OCI-LY1 (cell line): ENCODE measurements at regions not wholly inside any gene's neighbourhood (a gene's known extent, or its start where the extent isn't known, plus 50 kb on each side); places are given as distances from the start of the nearest gene placed in this dataset.

ENCODE experiments used
- H2AFZ ChIP-seq: fragments of 200-600 bp; sonication (generic), shearing (Covaris generic); 2 replicates; pipeline ENCODE4 v1.6.0; 2014; ENCODE audit warnings: antibody characterized with exemption, mild to moderate bottlenecking, low read length
- H3F3A ChIP-seq: fragments of 200-600 bp; sonication (generic), shearing (Covaris generic); 2 replicates; pipeline ENCODE4 v1.6.0; 2014; ENCODE audit warnings: mild to moderate bottlenecking, antibody characterized with exemption, low read length, moderate library complexity; ENCODE audit not compliant: insufficient read depth
- H3K27ac ChIP-seq: fragments of 200-600 bp; sonication (generic); 2 replicates; pipeline ENCODE4 v1.5.1; 2014; ENCODE audit warnings: low read length, mixed run types, mild to moderate bottlenecking, low read depth; ENCODE audit not compliant: poor library complexity, severe bottlenecking
- H3K27me3 ChIP-seq: fragments of 200-600 bp; sonication (generic); 2 replicates; pipeline ENCODE4 v1.6.0; 2014; ENCODE audit warnings: antibody characterized with exemption, mild to moderate bottlenecking, low read length, moderate library complexity; ENCODE audit not compliant: insufficient read depth
- H3K36me3 ChIP-seq: fragments of 200-600 bp; sonication (generic); 2 replicates; pipeline ENCODE4 v1.6.1; 2014; ENCODE audit warnings: mild to moderate bottlenecking, antibody characterized with exemption, low read length, moderate library complexity, mixed read lengths; ENCODE audit not compliant: insufficient read depth
- H3K4me1 ChIP-seq: fragments of 200-600 bp; sonication (generic); 2 replicates; pipeline ENCODE4 v1.5.1; 2014; ENCODE audit warnings: mild to moderate bottlenecking, low read length, moderate library complexity; ENCODE audit not compliant: insufficient read depth, severe bottlenecking
- H3K4me2 ChIP-seq: fragments of 200-600 bp; sonication (generic), shearing (Covaris generic); 2 replicates; pipeline ENCODE4 v1.6.1; 2014; ENCODE audit warnings: low read length
- H3K4me3 ChIP-seq: fragments of 200-600 bp; sonication (generic); 2 replicates; pipeline ENCODE4 v1.5.1; 2014; ENCODE audit warnings: low read length, low read depth, mild to moderate bottlenecking, mixed read lengths; ENCODE audit not compliant: poor library complexity, severe bottlenecking
- H3K79me2 ChIP-seq: fragments of 200-600 bp; shearing (Covaris generic); 2 replicates; pipeline ENCODE4 v1.6.1; 2016; ENCODE audit warnings: mixed run types, low read length, mixed read lengths; ENCODE audit not compliant: insufficient read depth
- H3K9ac ChIP-seq: fragments of 200-600 bp; sonication (generic), shearing (Covaris generic); 2 replicates; pipeline ENCODE4 v1.6.1; 2014; ENCODE audit warnings: mild to moderate bottlenecking, low read length, mixed read lengths
- H3K9me2 ChIP-seq: fragments of 200-600 bp; sonication (generic), shearing (Covaris generic); 2 replicates; pipeline ENCODE4 v1.6.1; 2014; ENCODE audit warnings: low read depth, mild to moderate bottlenecking, low read length, mixed read lengths
- H3K9me3 ChIP-seq: fragments of 200-600 bp; shearing (Covaris generic); 2 replicates; pipeline ENCODE4 v1.6.1; 2014; ENCODE audit warnings: low read length, mixed read lengths
- H4K20me1 ChIP-seq: fragments of 200-600 bp; sonication (generic), shearing (Covaris generic); 2 replicates; pipeline ENCODE4 v1.6.0; 2016; ENCODE audit warnings: mild to moderate bottlenecking, low read length; ENCODE audit not compliant: insufficient read depth
- CTCF ChIP-seq: fragments of 200-600 bp; sonication (generic), shearing (Covaris generic); IDR thresholded peaks from 2 replicates; pipeline ENCODE4 v1.5.1; 2017; ENCODE audit warnings: mild to moderate bottlenecking, antibody characterized with exemption, low read length, moderate library complexity, mixed read lengths
- EZH2 ChIP-seq: fragments of 200-600 bp; sonication (generic), shearing (Covaris generic); IDR thresholded peaks from 2 replicates; pipeline ENCODE4 v1.8.0; 2017; ENCODE audit warnings: borderline replicate concordance, mixed run types, mild to moderate bottlenecking, antibody characterized with exemption, low read length, moderate library complexity, mixed read lengths

GRCh38 chr6:138689849-138690248 is 83.7 kb upstream of the CCDC28A start:
- Histone ChIP-seq H3K9me2 (no peaks in the 10 kb centered on the region), H3K27me3 (0 out of 2 replicates have a peak, but pooled peaks cover 3% of the 10 kb centered on the region), H2AFZ (no peak overlapping the region), H3F3A (no peaks in the 10 kb centered on the region), H3K36me3 (no peaks in the 10 kb centered on the region), H3K4me2 (no peak overlapping the region), H3K9me3 (no peaks in the 10 kb centered on the region), H3K9ac (no peak overlapping the region), H4K20me1 (no peaks in the 10 kb centered on the region), H3K79me2 (no peaks in the 10 kb centered on the region), H3K27ac (no peak overlapping the region), H3K4me3 (no peak overlapping the region), H3K4me1 (peaks cover 5% of the 10 kb centered on the region)
- TF ChIP-seq CTCF (no peak), EZH2 (no peak)

DNA sequence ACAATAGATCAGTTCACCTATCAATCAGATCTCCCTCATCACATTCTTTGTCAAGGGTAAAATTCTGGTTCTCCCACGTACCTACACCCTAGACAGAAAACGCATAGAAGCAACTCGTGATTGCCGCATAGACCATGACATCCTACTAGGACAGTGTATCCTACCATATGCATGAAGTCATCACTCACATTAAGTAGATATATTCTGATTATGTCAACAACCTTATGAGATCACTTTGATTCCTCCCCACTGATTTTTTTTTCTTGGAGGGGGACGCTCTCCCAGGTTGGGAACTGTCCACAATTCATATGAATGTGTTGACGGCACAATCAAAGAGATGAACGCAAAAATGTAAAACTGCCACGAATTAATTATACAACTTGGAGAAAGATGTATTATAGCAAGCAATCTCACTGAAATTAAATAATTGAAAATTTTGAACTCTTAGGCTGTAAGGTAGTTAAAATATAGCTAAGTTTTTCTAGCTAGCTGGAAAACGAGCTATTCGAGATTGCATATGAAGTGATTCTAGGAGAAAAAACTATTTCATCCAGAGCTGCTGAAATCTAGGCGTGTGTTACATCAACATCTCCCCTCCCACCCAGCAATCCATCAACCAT is 82.5 kb upstream of the CCDC28A start:
- Histone ChIP-seq H3K9me2 (no peaks in the 10 kb centered on the region), H3K36me3 (no peaks in the 10 kb centered on the region), H3K27ac (no peak overlapping the region), H3K4me3 (no peak overlapping the region), H3K9ac (no peak overlapping the region), H2AFZ (no peak overlapping the region), H3K4me2 (no peak overlapping the region), H3K4me1 (peaks cover 5% of the 10 kb centered on the region), H3K27me3 (peaks cover 7% of the 10 kb centered on the region; the same call in 1 of the 2 replicates), H3F3A (no peaks in the 10 kb centered on the region), H3K79me2 (no peaks in the 10 kb centered on the region), H4K20me1 (no peaks in the 10 kb centered on the region), H3K9me3 (no peaks in the 10 kb centered on the region)
- TF ChIP-seq EZH2, result no peak

- Histone ChIP-seq H3K9me3 (no peaks in the 10 kb centered on the region), H3K4me3 (no peak overlapping the region), H3F3A (no peaks in the 10 kb centered on the region), H3K9me2 (no peaks in the 10 kb centered on the region), H3K36me3 (no peaks in the 10 kb centered on the region), H2AFZ (no peak overlapping the region), H4K20me1 (no peaks in the 10 kb centered on the region), H3K27ac (no peak overlapping the region), H3K4me1 (peaks cover 5% of the 10 kb centered on the region), H3K4me2 (no peak overlapping the region), H3K9ac (no peak overlapping the region), H3K79me2 (no peaks in the 10 kb centered on the region), H3K27me3 (peaks cover 7% of the 10 kb centered on the region; the same call in 1 of the 2 replicates)
- TF ChIP-seq EZH2 (no peak), CTCF (no peak)
Observed at GRCh38 chr6:138691595-138692057, 81.9 kb upstream of the CCDC28A start.
